ENCODE measurements at regions not wholly inside any gene's neighbourhood (a gene's known extent, or its start where the extent isn't known, plus 50 kb on each side); places are given as distances from the start of the nearest gene placed in this dataset.

- no peak overlapping the region for H3K4me3 ChIP-seq (ENCODE audit: low read length)
- H3K79me2 ChIP-seq (replicated peaks; ENCODE audit: insufficient read depth, low read length), result no peaks in the 10 kb centered on the region
- no peaks in the 10 kb centered on the region for H3K9me2 ChIP-seq (ENCODE audit: insufficient read depth, low read length)
- no peaks in the 10 kb centered on the region for H3F3A ChIP-seq (ENCODE audit: insufficient read depth, low read length, poor library complexity, severe bottlenecking)
- H4K20me1 ChIP-seq (ENCODE audit: insufficient read depth), result no peaks in the 10 kb centered on the region
- H3K27ac ChIP-seq (ENCODE audit: low read length), result no peak overlapping the region
- no peaks in the 10 kb centered on the region for H3K27me3 ChIP-seq (ENCODE audit: insufficient read depth, low read depth, low read length)
- TF ChIP-seq REST (IDR thresholded peaks at IDR 0.05; ENCODE audit: borderline replicate concordance), result no peak
- no peak for TF ChIP-seq EP300 (conservative IDR thresholded peaks at IDR 0.05; ENCODE audit: poor library complexity, severe bottlenecking)
- no peak overlapping the region for H3K9ac ChIP-seq (ENCODE audit: low read length)
- no peaks in the 10 kb centered on the region for H3K9me3 ChIP-seq (ENCODE audit: low read length)
- H3K4me2 ChIP-seq (ENCODE audit: low read length), result no peak overlapping the region
- no peak overlapping the region for H2AFZ ChIP-seq (ENCODE audit: low read depth, low read length)
- no peaks in the 10 kb centered on the region for H3K36me3 ChIP-seq (ENCODE audit: insufficient read depth, low read length)
These were observed 347.8 kb upstream of the NFE2L3 start for GRCh38 chr7:25804154-25804553.

GRCh38 chr7:25805027-25805687, 346.8 kb upstream of the NFE2L3 start:
- Histone ChIP-seq H3K79me2 (replicated peaks; ENCODE audit: insufficient read depth, low read length) (no peaks in the 10 kb centered on the region), H3K4me2 (ENCODE audit: low read length) (no peak overlapping the region), H3K9me3 (ENCODE audit: low read length) (no peaks in the 10 kb centered on the region), H3K27ac (ENCODE audit: low read length) (no peak overlapping the region), H3K9ac (ENCODE audit: low read length) (no peak overlapping the region), H4K20me1 (ENCODE audit: insufficient read depth) (no peaks in the 10 kb centered on the region), H2AFZ (ENCODE audit: low read depth, low read length) (no peak overlapping the region), H3K4me3 (ENCODE audit: low read length) (no peak overlapping the region), H3K36me3 (ENCODE audit: insufficient read depth, low read length) (no peaks in the 10 kb centered on the region), H3K27me3 (ENCODE audit: insufficient read depth, low read depth, low read length) (no peaks in the 10 kb centered on the region), H3K9me2 (ENCODE audit: insufficient read depth, low read length) (no peaks in the 10 kb centered on the region), H3F3A (ENCODE audit: insufficient read depth, low read length, poor library complexity, severe bottlenecking) (no peaks in the 10 kb centered on the region)
- no peak for TF ChIP-seq MXI1 (conservative IDR thresholded peaks at IDR 0.05; ENCODE audit: poor library complexity, severe bottlenecking)
- no peak for TF ChIP-seq SMC3 (conservative IDR thresholded peaks at IDR 0.05; ENCODE audit: poor library complexity)
- TF ChIP-seq POLR2AphosphoS5 (IDR thresholded peaks at IDR 0.05), result no peak
- TF ChIP-seq EZH2 (IDR thresholded peaks at IDR 0.05; ENCODE audit: borderline replicate concordance, insufficient read depth, low read length, poor library complexity, severe bottlenecking), result no peak
- no peak for TF ChIP-seq RAD21 (conservative IDR thresholded peaks at IDR 0.05)

GRCh38 chr7:25807086-25807611, 344.8 kb upstream of the NFE2L3 start:
- no peak for TF ChIP-seq SMC3 (conservative IDR thresholded peaks at IDR 0.05; ENCODE audit: poor library complexity)
- TF ChIP-seq EZH2 (IDR thresholded peaks at IDR 0.05; ENCODE audit: borderline replicate concordance, insufficient read depth, low read length, poor library complexity, severe bottlenecking), result no peak
- TF ChIP-seq RAD21 (conservative IDR thresholded peaks at IDR 0.05), result no peak
- TF ChIP-seq EP300 (conservative IDR thresholded peaks at IDR 0.05; ENCODE audit: poor library complexity, severe bottlenecking), result no peak
- no peak for TF ChIP-seq TAF1 (IDR thresholded peaks at IDR 0.05; ENCODE audit: low read depth)
- no peak for TF ChIP-seq REST (IDR thresholded peaks at IDR 0.05; ENCODE audit: borderline replicate concordance)
- TF ChIP-seq MXI1 (conservative IDR thresholded peaks at IDR 0.05; ENCODE audit: poor library complexity, severe bottlenecking), result no peak
- TF ChIP-seq CTCF (IDR thresholded peaks at IDR 0.05; ENCODE audit: poor library complexity, severe bottlenecking), result no peak
- no peaks in the 10 kb centered on the region for H3K9me3 ChIP-seq (ENCODE audit: low read length)
- H2AFZ ChIP-seq (ENCODE audit: low read depth, low read length), result no peak overlapping the region
- H3K4me3 ChIP-seq (ENCODE audit: low read length), result no peak overlapping the region
- H3F3A ChIP-seq (ENCODE audit: insufficient read depth, low read length, poor library complexity, severe bottlenecking), result no peaks in the 10 kb centered on the region
- no peaks in the 10 kb centered on the region for H4K20me1 ChIP-seq (ENCODE audit: insufficient read depth)
- no peaks in the 10 kb centered on the region for H3K9me2 ChIP-seq (ENCODE audit: insufficient read depth, low read length)
- no peak overlapping the region for H3K9ac ChIP-seq (ENCODE audit: low read length)
- no peaks in the 10 kb centered on the region for H3K27me3 ChIP-seq (ENCODE audit: insufficient read depth, low read depth, low read length)
- no peaks in the 10 kb centered on the region for H3K36me3 ChIP-seq (ENCODE audit: insufficient read depth, low read length)
- no peaks in the 10 kb centered on the region for H3K79me2 ChIP-seq (replicated peaks; ENCODE audit: insufficient read depth, low read length)
- H3K4me2 ChIP-seq (ENCODE audit: low read length), result no peak overlapping the region
- H3K27ac ChIP-seq (ENCODE audit: low read length), result no peak overlapping the region

Measured in neural cell (in vitro differentiated cells).